ENCODE measurements at regions not wholly inside any gene's neighbourhood (a gene's known extent, or its start where the extent isn't known, plus 50 kb on each side); places are given as distances from the start of the nearest gene placed in this dataset.
"Not testable (repeated sequence)": the region's sequence is repeated elsewhere in the genome, so short reads cannot be mapped to it uniquely, and the experiment has no call there.

DNA sequence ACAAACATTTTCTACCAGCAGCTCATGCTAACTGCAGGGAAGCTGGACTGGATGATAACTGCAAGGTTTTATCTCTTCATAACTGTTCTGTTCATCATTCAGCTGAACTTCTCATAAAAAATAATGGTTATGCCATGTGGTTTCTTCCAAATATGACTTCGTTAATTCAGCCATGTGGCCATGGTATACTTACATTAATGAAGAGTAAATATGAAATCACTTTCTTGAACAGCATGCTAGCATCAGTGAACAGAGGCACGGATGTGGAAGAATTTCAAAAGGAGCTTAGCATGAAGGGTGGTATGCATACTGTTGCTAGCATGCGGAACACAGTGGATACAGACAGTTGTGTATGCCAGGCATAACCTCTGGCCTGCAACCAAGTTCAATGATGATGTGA is 1417.0 kb upstream of the CDH8 start:
- Histone ChIP-seq H4K20me1 (no peaks in the 10 kb centered on the region), H3K4me1 (no peaks in the 10 kb centered on the region), H3K9me3 (no peaks in the 10 kb centered on the region), H3K27ac (no peak overlapping the region), H3K27me3 (no peaks in the 10 kb centered on the region), H3K9ac (no peak overlapping the region), H3K4me2 (no peak overlapping the region), H3K36me3 (no peaks in the 10 kb centered on the region), H3K4me3 (no peak overlapping the region)
- no peak for TF ChIP-seq Cebpa-rat (IDR thresholded peaks at IDR 0.05)

DNA sequence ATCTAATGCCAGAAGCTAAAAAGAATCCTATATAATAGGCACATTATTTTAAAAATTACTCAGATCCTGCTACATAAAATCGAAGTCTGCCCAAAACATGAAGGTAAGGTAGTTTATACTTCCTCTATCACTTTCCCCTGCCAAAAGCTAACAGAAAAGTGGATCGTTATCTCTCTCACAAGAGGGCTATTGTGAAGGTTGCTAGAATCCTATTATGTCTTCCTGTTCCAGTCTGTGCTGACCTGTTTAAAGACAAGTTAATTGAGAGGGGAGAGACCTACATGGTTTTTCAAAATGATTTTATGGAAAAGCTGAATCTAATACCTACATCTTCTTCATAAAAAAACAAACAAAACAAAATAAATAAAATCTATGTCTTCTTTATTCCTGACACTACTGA is 1410.9 kb upstream of the CDH8 start:
- Histone ChIP-seq H3K4me1 (no peaks in the 10 kb centered on the region), H3K9ac (no peak overlapping the region), H3K27ac (no peak overlapping the region), H3K27me3 (no peaks in the 10 kb centered on the region), H3K4me3 (no peak overlapping the region), H3K4me2 (no peak overlapping the region), H4K20me1 (no peaks in the 10 kb centered on the region), H3K9me3 (no peaks in the 10 kb centered on the region), H3K36me3 (no peaks in the 10 kb centered on the region)
- TF ChIP-seq Cebpa-rat (IDR thresholded peaks at IDR 0.05): no peak

DNA sequence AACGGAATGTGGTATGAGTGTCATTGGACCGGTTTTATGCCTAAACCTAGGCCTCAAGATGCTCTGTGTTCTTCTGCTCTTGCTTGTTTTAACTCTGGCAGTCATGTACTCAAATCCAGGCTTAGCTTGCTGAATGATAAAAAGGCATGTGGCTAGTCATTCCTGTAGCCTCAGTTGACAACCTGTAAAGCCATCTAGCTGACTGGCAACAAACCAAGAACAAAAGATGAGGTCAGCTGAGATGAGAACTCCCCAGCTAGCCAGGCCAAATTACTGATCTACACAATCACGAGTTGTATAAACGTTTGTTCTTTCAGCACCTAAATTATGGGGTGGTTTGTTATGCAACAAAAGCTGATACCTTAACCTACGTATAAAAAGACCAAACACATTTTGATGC is 1406.0 kb upstream of the CDH8 start:
- no peaks in the 10 kb centered on the region for H3K9me3 ChIP-seq
- H3K4me1 ChIP-seq: no peaks in the 10 kb centered on the region
- H4K20me1 ChIP-seq: no peaks in the 10 kb centered on the region
- TF ChIP-seq Cebpa-rat (IDR thresholded peaks at IDR 0.05): no peak
- H3K27ac ChIP-seq: no peak overlapping the region
- H3K36me3 ChIP-seq: no peaks in the 10 kb centered on the region
- no peak overlapping the region for H3K4me2 ChIP-seq
- no peak overlapping the region for H3K9ac ChIP-seq
- H3K27me3 ChIP-seq: no peaks in the 10 kb centered on the region
- no peak overlapping the region for H3K4me3 ChIP-seq

DNA sequence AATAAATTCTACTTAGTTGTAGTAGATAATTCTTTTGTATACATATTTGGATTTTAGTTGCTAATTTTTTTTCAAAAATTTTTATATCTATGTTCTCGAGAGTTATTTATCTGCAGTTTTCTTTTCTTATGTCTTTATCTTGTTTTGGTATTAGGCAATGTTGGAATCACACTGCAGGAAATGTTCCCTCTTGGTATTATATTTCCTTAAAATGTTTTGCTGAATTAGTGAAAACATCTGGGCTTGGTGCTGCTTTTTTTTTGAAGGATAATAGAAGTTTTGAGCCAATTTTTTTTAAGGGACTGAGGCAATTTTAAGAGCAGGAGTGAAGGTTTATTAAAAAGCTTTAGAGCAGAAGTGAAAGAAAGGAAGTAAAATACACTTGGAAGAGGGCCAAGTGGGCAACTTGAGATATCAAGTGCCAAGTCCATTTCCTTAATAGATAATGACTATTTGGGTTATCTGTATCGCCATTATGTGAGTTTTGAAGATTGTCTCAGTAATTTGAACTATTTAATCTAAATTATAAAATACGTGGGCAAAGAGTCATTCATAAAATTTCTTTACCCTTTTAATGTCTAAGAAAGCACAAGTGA is 1390.1 kb upstream of the CDH8 start:
- H3K9me3 ChIP-seq: no peaks in the 10 kb centered on the region
- H3K27ac ChIP-seq: no peak overlapping the region
- TF ChIP-seq Cebpa-rat (IDR thresholded peaks at IDR 0.05): no peak
- no peak overlapping the region for H3K4me3 ChIP-seq
- H3K27me3 ChIP-seq: no peaks in the 10 kb centered on the region
- H3K36me3 ChIP-seq: no peaks in the 10 kb centered on the region
- no peaks in the 10 kb centered on the region for H4K20me1 ChIP-seq
- no peaks in the 10 kb centered on the region; the same call in 1 of the 2 replicates for H3K4me1 ChIP-seq
- no peak overlapping the region for H3K4me2 ChIP-seq
- no peak overlapping the region for H3K9ac ChIP-seq

DNA sequence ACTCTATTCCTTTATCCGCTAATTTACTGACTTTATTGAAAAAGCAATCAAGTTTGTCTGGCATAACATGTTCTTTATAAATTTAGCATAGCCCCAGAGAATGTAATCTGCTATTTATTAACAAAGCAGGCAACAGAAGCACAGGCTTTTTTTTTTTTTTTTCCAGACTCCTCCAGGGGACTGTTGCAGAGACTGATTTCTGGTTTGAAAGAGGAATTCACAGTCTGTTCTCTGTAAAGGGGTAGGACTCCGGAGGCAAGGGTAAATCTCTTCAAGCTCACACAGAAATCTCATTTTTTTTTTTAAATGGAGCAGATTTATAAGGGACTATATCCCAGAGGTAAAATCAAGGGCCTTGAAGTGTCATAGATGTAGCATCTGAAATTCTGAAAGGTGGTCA is 1386.5 kb upstream of the CDH8 start:
- Histone ChIP-seq H3K36me3 (no peaks in the 10 kb centered on the region), H3K4me3 (no peak overlapping the region), H3K9ac (no peak overlapping the region), H3K27ac (no peak overlapping the region), H4K20me1 (no peaks in the 10 kb centered on the region), H3K4me2 (no peak overlapping the region), H3K9me3 (no peaks in the 10 kb centered on the region), H3K4me1 (no peaks in the 10 kb centered on the region; the same call in 1 of the 2 replicates), H3K27me3 (no peaks in the 10 kb centered on the region)
- no peak for TF ChIP-seq Cebpa-rat (IDR thresholded peaks at IDR 0.05)

DNA sequence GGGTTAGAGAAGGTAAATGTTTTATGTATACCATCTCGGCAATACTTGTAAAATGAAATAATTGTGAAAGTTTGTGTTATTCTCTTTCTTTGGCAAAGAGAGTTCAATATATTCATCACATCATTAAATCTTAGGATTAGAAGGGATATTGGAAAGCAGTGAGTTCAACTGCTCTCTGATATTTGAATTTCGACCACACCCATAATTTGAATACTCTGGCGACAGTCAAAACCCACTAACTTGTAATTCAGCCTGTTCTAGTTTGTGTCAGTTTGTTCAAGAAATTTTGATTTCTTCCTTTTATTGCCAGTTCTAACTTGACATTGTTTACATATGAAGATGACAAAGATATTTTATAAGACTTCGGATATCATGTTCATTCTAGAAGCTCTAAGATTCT is 1380.5 kb upstream of the CDH8 start:
- Histone ChIP-seq H3K27me3 (no peaks in the 10 kb centered on the region), H4K20me1 (no peaks in the 10 kb centered on the region), H3K36me3 (no peaks in the 10 kb centered on the region), H3K9ac (no peak overlapping the region), H3K4me1 (no peaks in the 10 kb centered on the region), H3K9me3 (no peaks in the 10 kb centered on the region), H3K27ac (no peak overlapping the region), H3K4me2 (no peak overlapping the region), H3K4me3 (no peak overlapping the region)
- TF ChIP-seq Cebpa-rat (IDR thresholded peaks at IDR 0.05): no peak

DNA sequence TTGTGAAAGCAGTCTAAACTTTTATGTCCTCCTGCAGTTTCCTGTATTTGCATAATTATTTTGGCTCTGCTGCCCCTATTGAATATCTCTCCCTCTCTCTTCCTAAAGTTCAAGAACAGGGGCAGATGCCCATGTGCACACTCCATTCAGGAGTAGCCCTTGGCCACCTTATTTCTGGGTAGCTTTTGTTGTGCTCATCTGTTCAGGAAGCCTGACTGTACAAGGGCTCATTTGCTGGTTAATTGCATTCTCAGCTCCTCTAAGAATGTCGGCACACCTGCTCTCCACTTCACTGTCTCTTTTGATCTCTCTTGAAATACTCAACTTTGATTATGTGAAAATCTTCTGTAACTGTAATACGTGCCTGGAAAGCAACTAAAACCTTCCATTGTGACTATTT is 1378.8 kb upstream of the CDH8 start:
- no peak for TF ChIP-seq Cebpa-rat (IDR thresholded peaks at IDR 0.05)
- Histone ChIP-seq H3K36me3 (no peaks in the 10 kb centered on the region), H3K27ac (no peak overlapping the region), H3K4me2 (no peak overlapping the region), H3K27me3 (no peaks in the 10 kb centered on the region), H3K4me1 (no peaks in the 10 kb centered on the region), H4K20me1 (no peaks in the 10 kb centered on the region), H3K9ac (no peak overlapping the region), H3K9me3 (no peaks in the 10 kb centered on the region), H3K4me3 (no peak overlapping the region)

DNA sequence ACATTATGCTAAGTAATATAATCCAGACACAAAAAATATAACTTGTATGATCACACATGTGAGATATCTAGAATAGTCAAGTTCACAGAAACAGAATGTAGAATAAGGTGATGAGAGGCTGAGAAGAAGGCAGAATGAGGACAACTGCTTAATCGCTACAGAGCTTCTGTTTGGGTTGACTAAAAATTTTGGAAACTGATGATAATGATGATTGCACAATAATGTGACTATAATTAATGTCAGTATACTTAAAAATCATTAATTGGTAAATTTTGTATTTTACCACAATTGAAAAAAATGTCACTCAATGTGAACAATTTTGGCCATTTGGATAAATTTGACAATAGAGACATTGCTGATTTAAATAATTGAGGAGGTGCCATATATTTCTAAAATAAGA is 1374.4 kb upstream of the CDH8 start:
- Histone ChIP-seq H3K4me2 (no peak overlapping the region), H3K27me3 (no peaks in the 10 kb centered on the region), H3K27ac (no peak overlapping the region), H3K9ac (no peak overlapping the region), H3K36me3 (no peaks in the 10 kb centered on the region), H4K20me1 (no peaks in the 10 kb centered on the region), H3K9me3 (no peaks in the 10 kb centered on the region), H3K4me1 (no peaks in the 10 kb centered on the region), H3K4me3 (no peak overlapping the region)
- no peak for TF ChIP-seq Cebpa-rat (IDR thresholded peaks at IDR 0.05)

DNA sequence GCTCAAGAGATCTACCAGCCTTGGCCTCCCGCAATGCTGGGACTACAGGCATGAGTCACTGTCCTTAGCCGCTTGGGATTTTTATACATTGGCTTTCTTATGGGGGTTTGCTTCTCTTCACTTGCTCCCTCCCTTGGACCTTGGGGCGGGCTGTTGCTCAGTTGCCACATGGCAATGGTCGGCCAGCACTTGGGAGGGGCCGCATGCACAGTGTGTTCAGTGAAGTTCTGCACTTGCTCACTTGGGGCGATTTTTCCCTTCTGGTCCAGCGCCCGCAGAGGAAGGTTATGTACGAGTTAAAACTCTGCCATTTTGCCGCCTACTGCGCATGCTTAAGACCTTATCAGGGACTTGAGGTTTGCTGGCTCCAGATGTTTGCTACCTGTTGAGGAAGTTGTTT is 1367.6 kb upstream of the CDH8 start:
- Histone ChIP-seq H3K9ac (no peak overlapping the region), H3K36me3 (no peaks in the 10 kb centered on the region), H3K9me3 (no peaks in the 10 kb centered on the region), H3K27me3 (no peaks in the 10 kb centered on the region), H3K4me1 (no peaks in the 10 kb centered on the region), H3K4me3 (no peak overlapping the region), H4K20me1 (no peaks in the 10 kb centered on the region), H3K4me2 (no peak overlapping the region), H3K27ac (no peak overlapping the region)
- no peak for TF ChIP-seq Cebpa-rat (IDR thresholded peaks at IDR 0.05)

DNA sequence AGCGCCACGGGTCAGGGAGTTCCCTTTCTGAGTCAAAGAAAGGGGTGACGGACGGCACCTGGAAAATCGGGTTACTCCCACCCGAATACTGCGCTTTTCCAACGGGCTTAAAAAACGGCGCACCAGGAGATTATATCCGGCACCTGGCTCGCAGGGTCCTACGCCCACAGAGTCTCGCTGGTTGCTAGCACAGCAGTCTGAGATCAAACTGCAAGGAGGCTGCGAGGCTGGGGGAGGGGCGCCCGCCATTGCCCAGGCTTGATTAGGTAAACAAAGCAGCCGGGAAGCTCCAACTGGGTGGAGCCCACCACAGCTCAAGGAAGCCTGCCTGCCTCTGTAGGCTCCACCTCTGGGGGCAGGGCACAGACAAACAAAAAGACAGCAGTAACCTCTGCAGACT is 1352.0 kb upstream of the CDH8 start:
- not testable (repeated sequence) for H3K27ac ChIP-seq, H3K9ac ChIP-seq, H3K4me1 ChIP-seq, H4K20me1 ChIP-seq, H3K27me3 ChIP-seq, H3K9me3 ChIP-seq, H3K36me3 ChIP-seq, H3K4me3 ChIP-seq, H3K4me2 ChIP-seq

DNA sequence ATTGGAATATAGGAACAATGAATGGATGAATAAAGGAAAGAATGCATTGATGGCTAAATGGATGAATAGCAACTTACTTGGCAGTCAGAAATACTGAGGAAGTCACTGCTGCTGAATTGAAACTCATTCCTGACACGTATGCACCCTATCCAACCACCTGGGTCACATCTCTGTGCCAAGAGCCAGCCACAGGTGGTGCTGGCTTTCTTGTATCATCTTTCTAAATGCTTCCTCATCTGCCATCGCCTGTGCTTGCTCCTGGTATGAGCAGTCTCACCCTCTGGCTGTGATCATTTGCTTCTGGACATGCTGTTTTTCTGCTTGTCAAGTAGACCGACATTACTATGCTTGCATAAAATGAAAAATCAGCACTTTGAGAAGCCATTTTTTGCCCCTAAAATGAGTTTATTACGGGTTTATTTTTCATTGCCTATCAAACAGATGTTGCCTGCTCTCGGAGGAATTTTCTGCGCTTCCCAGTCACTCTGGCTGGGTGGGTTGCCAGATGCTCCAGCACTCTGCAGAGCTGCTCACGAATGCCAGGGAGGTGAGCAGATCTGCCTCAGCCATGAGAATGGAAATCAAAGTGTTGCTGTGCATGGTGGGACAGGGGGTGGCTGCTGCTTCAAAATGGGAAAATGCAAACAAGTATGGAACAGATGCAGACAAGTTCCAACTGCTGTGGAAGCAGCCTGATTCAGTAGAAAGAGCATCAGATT is 1349.6 kb upstream of the CDH8 start:
- Histone ChIP-seq H3K4me1 (no peaks in the 10 kb centered on the region), H3K4me3 (no peak overlapping the region), H4K20me1 (no peaks in the 10 kb centered on the region), H3K9me3 (no peaks in the 10 kb centered on the region), H3K27me3 (no peaks in the 10 kb centered on the region), H3K36me3 (no peaks in the 10 kb centered on the region), H3K9ac (no peak overlapping the region), H3K27ac (no peak overlapping the region), H3K4me2 (no peak overlapping the region)
- no peak for TF ChIP-seq Cebpa-rat (IDR thresholded peaks at IDR 0.05)

Measured in BLaER1 (cell line).